ENCODE measurements at regions not wholly inside any gene's neighbourhood (a gene's known extent, or its start where the extent isn't known, plus 50 kb on each side); places are given as distances from the start of the nearest gene placed in this dataset.

- no peak for DNase-seq
- Mint-ChIP-seq H3K36me3 (ENCODE audit: insufficient read depth) (no peaks in the 10 kb centered on the region), H3K9me3 (no peaks in the 10 kb centered on the region), H3K4me1 (ENCODE audit: low read depth) (no peaks in the 10 kb centered on the region), H3K4me3 (no peak overlapping the region), H3K27me3 (ENCODE audit: low read depth) (peaks cover 32% of the 10 kb centered on the region)
- ATAC-seq: no peak
Observed at GRCh38 chr2:176388861-176389260, 119.6 kb downstream of the MTX2 start.

- H3K4me1 Mint-ChIP-seq (ENCODE audit: low read depth): no peaks in the 10 kb centered on the region
- H3K36me3 Mint-ChIP-seq (ENCODE audit: insufficient read depth): no peaks in the 10 kb centered on the region
- no peak overlapping the region for H3K4me3 Mint-ChIP-seq
- H3K9me3 Mint-ChIP-seq: no peaks in the 10 kb centered on the region
- ATAC-seq (no peak), DNase-seq (no peak)
- peaks cover 35% of the 10 kb centered on the region for H3K27me3 Mint-ChIP-seq (ENCODE audit: low read depth)
Observed at GRCh38 chr2:176390276-176391147, 121.3 kb downstream of the MTX2 start.

DNA sequence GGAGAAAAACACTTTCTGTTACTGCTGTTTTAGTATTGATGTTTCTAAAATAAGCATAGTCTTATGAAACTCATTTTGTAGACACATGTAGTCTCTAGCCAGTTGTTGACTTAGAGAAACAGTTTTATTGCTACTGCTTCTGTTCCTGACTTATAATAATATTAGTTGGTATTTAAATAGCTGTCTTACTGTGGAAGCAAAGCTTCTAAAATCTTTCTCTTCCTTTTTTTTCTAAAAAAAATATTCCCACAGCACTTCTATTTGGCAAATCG is 121.8 kb downstream of the MTX2 start:
- Mint-ChIP-seq H3K36me3 (ENCODE audit: insufficient read depth) (no peaks in the 10 kb centered on the region), H3K4me1 (ENCODE audit: low read depth) (no peaks in the 10 kb centered on the region), H3K27me3 (ENCODE audit: low read depth) (peaks cover 34% of the 10 kb centered on the region), H3K4me3 (no peak overlapping the region), H3K9me3 (no peaks in the 10 kb centered on the region)
- ATAC-seq (no peak), DNase-seq (no peak)

GRCh38 chr2:176392249-176392648 is 123.0 kb downstream of the MTX2 start:
- peaks cover 35% of the 10 kb centered on the region for H3K27me3 Mint-ChIP-seq (ENCODE audit: low read depth)
- H3K9me3 Mint-ChIP-seq: no peaks in the 10 kb centered on the region
- no peaks in the 10 kb centered on the region for H3K4me1 Mint-ChIP-seq (ENCODE audit: low read depth)
- DNase-seq (no peak), ATAC-seq (no peak)
- no peaks in the 10 kb centered on the region for H3K36me3 Mint-ChIP-seq (ENCODE audit: insufficient read depth)
- H3K4me3 Mint-ChIP-seq: no peak overlapping the region

DNA sequence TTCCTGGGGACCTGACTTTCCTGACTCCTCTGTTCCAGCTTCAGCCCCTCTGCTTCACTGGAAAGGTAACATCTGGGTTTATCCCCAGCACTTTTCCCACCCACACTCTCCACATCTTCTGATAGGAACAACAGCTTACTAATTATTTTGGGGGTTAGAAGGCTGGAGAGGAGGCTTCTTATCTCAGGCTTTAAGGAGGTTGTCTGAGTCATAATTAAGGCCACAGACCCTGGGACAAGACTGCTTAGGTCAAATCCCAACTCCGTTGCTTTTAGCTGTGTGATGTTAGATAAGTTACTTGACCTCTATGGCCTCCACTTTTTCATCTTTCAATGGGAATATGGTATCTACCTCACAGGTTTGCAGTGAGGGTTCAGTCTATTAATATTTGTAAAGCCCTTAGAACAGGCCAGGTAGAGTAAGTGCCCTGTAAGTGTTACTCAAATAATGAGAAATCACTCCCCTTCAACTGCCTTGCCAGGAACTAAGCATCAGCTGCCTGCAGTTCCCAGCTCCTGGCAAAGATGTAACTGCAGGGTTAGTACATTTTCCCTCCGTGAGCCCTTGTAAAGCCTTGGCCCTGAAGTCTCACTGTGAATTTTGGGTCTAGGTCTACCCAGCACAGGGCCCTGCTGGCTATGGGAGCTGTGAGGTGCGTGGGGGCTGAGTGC is 123.6 kb downstream of the MTX2 start:
- H3K4me1 Mint-ChIP-seq (ENCODE audit: low read depth): no peaks in the 10 kb centered on the region
- DNase-seq (no peak), ATAC-seq (no peak)
- H3K27me3 Mint-ChIP-seq (ENCODE audit: low read depth): peaks cover 32% of the 10 kb centered on the region
- H3K36me3 Mint-ChIP-seq (ENCODE audit: insufficient read depth): no peaks in the 10 kb centered on the region
- no peaks in the 10 kb centered on the region for H3K9me3 Mint-ChIP-seq
- no peak overlapping the region for H3K4me3 Mint-ChIP-seq

- ATAC-seq (no peak), DNase-seq (no peak)
- no peaks in the 10 kb centered on the region for H3K4me1 Mint-ChIP-seq (ENCODE audit: low read depth)
- H3K27me3 Mint-ChIP-seq (ENCODE audit: low read depth): peaks cover 26% of the 10 kb centered on the region
- no peaks in the 10 kb centered on the region for H3K9me3 Mint-ChIP-seq
- no peak overlapping the region for H3K4me3 Mint-ChIP-seq
- no peaks in the 10 kb centered on the region for H3K36me3 Mint-ChIP-seq (ENCODE audit: insufficient read depth)
Observed at GRCh38 chr2:176395273-176395854, 126.1 kb downstream of the MTX2 start.

DNA sequence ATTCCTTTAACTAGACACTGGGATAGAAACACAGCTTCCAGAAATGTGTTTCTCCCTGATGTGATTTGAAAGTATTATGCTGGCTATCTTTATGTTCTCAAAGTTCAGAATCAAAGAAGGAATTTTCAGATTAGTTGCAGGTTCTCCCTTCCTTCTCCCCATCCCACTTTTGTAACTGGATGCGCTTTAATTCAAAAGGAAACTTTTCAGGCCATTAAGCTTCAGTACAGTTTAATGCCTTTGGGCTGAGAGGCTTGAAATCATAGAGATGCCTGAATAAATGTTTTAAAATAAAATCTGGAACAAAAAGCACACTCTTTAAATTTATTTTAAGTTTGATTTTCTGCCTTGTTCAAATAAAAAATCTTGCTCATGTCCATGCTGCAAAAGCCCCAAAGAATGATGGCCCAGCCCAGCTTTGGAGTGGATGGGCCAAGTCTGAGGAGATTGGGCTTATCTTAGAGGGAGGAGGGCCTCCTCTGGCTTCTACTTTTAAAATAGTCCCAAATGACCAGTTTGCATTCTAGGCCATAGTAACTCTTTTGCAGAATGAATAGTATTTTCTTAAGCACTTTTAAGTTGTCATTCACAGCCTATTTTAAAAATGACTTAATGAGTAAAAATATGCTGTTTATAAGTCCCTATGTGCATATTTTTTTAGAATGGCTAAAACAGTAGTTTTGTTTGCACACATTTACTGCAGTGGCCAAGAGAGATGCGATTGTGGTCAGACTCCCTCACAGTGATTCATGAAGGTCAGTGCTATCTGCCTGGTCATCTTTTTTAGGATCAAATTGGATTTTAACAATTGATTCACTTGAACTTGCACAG is 129.2 kb downstream of the MTX2 start:
- Mint-ChIP-seq H3K27me3 (ENCODE audit: low read depth) (peaks cover 15% of the 10 kb centered on the region), H3K9me3 (no peaks in the 10 kb centered on the region), H3K4me1 (ENCODE audit: low read depth) (no peaks in the 10 kb centered on the region), H3K36me3 (ENCODE audit: insufficient read depth) (no peaks in the 10 kb centered on the region), H3K4me3 (no peak overlapping the region)
- ATAC-seq (no peak), DNase-seq (no peak)

- Mint-ChIP-seq H3K9me3 (no peaks in the 10 kb centered on the region), H3K4me3 (no peak overlapping the region), H3K36me3 (ENCODE audit: insufficient read depth) (no peaks in the 10 kb centered on the region), H3K4me1 (ENCODE audit: low read depth) (no peaks in the 10 kb centered on the region), H3K27me3 (ENCODE audit: low read depth) (peaks cover 15% of the 10 kb centered on the region)
- ATAC-seq (no peak), DNase-seq (no peak)
Observed at GRCh38 chr2:176399074-176399598, 129.9 kb downstream of the MTX2 start.

DNA sequence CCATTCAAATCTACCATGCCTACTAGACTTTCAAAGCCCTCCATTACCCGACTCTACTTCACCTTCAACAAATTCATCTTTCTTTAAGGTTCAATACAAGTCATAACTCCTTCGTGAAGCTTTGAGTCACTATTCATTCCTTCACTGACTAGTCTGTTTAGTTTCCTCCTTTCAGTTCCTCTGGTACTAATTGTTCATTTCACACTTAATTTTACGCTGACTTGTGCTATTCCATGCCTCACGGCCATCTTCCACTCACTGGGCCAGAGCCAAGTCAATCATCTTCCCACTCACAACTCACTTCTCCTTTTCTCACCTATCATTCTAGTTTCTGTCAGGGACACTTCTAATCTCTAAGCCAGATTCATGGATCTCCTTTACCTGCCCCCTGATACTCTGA is 136.2 kb downstream of the MTX2 start:
- H3K9me3 Mint-ChIP-seq: no peaks in the 10 kb centered on the region
- DNase-seq (no peak), ATAC-seq (no peak)
- H3K27me3 Mint-ChIP-seq (ENCODE audit: low read depth): peaks cover 6% of the 10 kb centered on the region
- no peak overlapping the region for H3K4me3 Mint-ChIP-seq
- H3K36me3 Mint-ChIP-seq (ENCODE audit: insufficient read depth): no peaks in the 10 kb centered on the region
- H3K4me1 Mint-ChIP-seq (ENCODE audit: low read depth): no peaks in the 10 kb centered on the region

GRCh38 chr2:176407706-176408105 is 138.5 kb downstream of the MTX2 start:
- Mint-ChIP-seq H3K27me3 (ENCODE audit: low read depth) (peaks cover 19% of the 10 kb centered on the region), H3K4me3 (no peak overlapping the region), H3K9me3 (no peaks in the 10 kb centered on the region), H3K4me1 (ENCODE audit: low read depth) (no peaks in the 10 kb centered on the region), H3K36me3 (ENCODE audit: insufficient read depth) (no peaks in the 10 kb centered on the region)
- DNase-seq (no peak), ATAC-seq (no peak)

- DNase-seq (no peak), ATAC-seq (no peak)
- Mint-ChIP-seq H3K36me3 (ENCODE audit: insufficient read depth) (no peaks in the 10 kb centered on the region), H3K27me3 (ENCODE audit: low read depth) (peaks cover 27% of the 10 kb centered on the region), H3K4me1 (ENCODE audit: low read depth) (no peaks in the 10 kb centered on the region), H3K4me3 (no peak overlapping the region), H3K9me3 (no peaks in the 10 kb centered on the region)
Observed at GRCh38 chr2:176409671-176410070, 140.4 kb downstream of the MTX2 start.

GRCh38 chr2:176412136-176412535 is 142.9 kb downstream of the MTX2 start:
- Mint-ChIP-seq H3K4me3 (no peak overlapping the region), H3K4me1 (ENCODE audit: low read depth) (no peaks in the 10 kb centered on the region), H3K27me3 (ENCODE audit: low read depth) (peaks cover 31% of the 10 kb centered on the region)

DNA sequence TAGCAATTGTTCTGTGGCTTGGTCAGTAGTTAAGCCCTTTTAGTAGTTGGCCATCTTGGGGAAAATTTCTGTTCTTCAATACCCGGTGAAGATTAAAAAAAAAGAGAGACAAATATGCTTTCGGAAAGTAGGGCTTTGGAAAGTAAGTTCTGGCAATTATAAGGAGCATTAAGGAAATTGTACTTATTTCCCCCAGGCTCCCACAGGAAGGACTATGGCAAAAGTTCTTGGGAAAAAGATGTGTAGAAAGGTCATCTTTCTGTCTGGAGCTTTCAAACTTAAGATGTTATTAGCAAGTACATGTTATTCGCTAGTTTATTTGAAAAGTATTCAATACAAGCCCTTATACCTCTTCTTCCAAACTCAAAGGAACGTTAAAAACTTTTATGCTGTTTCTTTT is 144.5 kb downstream of the MTX2 start:
- peaks cover 31% of the 10 kb centered on the region for H3K27me3 Mint-ChIP-seq (ENCODE audit: low read depth)
- ATAC-seq: no peak
- H3K4me3 Mint-ChIP-seq: no peak overlapping the region

More at GRCh38 chr2:176412136-176412535, 142.9 kb downstream of the MTX2 start:
- no peaks in the 10 kb centered on the region for H3K9me3 Mint-ChIP-seq
- DNase-seq: no peak
- H3K36me3 Mint-ChIP-seq (ENCODE audit: insufficient read depth): no peaks in the 10 kb centered on the region
- ATAC-seq: no peak

GRCh38 chr2:176414641-176415040 is 145.4 kb downstream of the MTX2 start:
- Mint-ChIP-seq H3K4me1 (ENCODE audit: low read depth) (no peaks in the 10 kb centered on the region), H3K36me3 (ENCODE audit: insufficient read depth) (no peaks in the 10 kb centered on the region), H3K9me3 (no peaks in the 10 kb centered on the region), H3K4me3 (no peak overlapping the region), H3K27me3 (ENCODE audit: low read depth) (peaks cover 29% of the 10 kb centered on the region)
- DNase-seq (no peak), ATAC-seq (no peak)

More for the DNA sequence above, 144.5 kb downstream of the MTX2 start:
- Mint-ChIP-seq H3K4me1 (ENCODE audit: low read depth) (no peaks in the 10 kb centered on the region), H3K36me3 (ENCODE audit: insufficient read depth) (no peaks in the 10 kb centered on the region), H3K9me3 (no peaks in the 10 kb centered on the region)
- DNase-seq: no peak
